Urinary bladder (tissue), 3 donors: ENCODE measurements at regions not wholly inside any gene's neighbourhood (a gene's known extent, or its start where the extent isn't known, plus 50 kb on each side); places are given as distances from the start of the nearest gene placed in this dataset.

Experiments used
- DNase-seq: peaks from one replicate; pipeline ENCODE4 v3.0.0-alpha.2; 2015; ENCODE audit errors: extremely low spot score
- H3K27ac ChIP-seq: one replicate; pipeline ENCODE4 v1.5.1; 2013; ENCODE audit warnings: low read depth, mild to moderate bottlenecking, moderate library complexity
- H3K36me3 ChIP-seq: one replicate; pipeline ENCODE4 v1.6.1; 2013; ENCODE audit warnings: mild to moderate bottlenecking, moderate library complexity; ENCODE audit not compliant: insufficient read depth
- H3K4me1 ChIP-seq: one replicate; pipeline ENCODE4 v1.6.1; 2013; ENCODE audit warnings: mild to moderate bottlenecking, moderate library complexity; ENCODE audit not compliant: insufficient read depth
- H3K4me3 ChIP-seq: one replicate; pipeline ENCODE4 v1.5.1; 2013; ENCODE audit warnings: low read depth, low read length
- WGBS: extraction: QIAGEN DNeasy Blood & Tissue Kit; methylation state at CpG from one replicate; pipeline ENCODE4 v1.1.7; 2013; 5-methylcytosine and 5-hydroxymethylcytosine counted together
- donor health status: healthy with polysubstance abuse.
- donor health status: healthy.

DNA sequence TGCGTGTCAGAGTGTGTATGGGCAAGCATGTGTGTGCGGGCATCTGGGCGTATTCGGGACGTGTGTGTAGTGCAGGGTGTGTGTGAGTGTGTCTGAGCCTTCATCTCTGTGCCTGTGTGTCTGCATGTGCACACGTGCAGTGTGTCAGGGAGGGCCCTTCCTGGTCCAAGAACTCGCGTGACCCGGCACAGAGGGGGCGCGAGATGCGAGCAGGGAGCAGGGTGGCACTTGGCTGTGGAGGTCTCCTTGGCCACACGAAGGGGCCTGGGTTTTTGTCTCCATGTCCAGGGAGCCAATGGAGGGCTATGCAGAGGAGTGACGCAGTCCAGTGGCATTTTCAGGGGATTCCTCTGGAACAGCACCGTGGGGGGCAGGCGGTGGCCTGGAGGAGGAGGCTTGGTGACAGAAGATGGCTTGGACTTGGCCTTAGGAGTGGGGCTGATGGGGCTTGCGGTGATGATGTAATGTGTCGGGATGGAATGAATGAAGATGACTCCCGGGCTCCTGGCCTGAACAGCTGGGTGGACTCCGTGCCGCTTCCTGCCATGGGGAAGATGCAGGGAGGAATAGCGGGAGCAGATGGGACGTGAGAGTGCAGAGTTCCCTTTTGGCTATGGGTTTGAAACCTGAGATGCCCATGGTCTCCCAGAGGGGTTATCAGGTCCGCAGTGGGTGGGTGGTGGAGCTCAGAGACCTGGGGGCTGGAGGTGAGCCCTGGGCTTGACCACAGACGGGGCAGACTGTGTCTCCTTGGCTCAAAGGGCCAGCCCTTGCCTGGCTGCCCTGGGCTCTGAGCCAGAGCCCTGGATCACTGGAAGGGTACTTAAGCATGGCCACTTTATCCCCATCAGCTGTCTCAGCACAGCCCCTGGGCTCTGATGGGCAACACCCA, 208.3 kb downstream of the PHETA1 start:
- Histone ChIP-seq H3K27ac (no peak overlapping the region), H3K4me3 (no peak overlapping the region), H3K36me3 (no peaks in the 10 kb centered on the region), H3K4me1 (no peaks in the 10 kb centered on the region)
- WGBS: 72% methylated on average over 25 of the region's 25 CpGs
- DNase-seq: no peak

DNA sequence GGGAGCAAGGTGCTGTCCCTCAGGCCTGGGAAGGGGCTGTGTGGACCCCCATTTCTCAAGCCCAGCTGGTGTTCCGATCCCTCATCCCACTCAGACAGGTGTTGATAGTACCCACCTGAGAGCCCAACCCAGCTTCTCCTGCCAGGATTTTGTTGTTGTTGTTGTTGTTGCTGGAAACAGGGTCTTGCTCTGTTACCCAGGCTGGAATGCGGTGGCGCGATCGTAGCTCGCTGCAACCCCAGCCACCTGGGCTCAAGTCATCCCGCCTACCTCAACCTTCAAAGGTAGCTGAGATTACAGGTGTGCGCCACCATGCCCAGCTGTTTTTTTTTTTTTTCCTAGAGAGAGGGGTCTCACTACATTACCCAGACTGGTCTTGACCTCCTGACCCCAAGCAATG, 209.9 kb downstream of the PHETA1 start:
- Histone ChIP-seq H3K36me3 (no peaks in the 10 kb centered on the region), H3K4me3 (no peak overlapping the region), H3K4me1 (no peaks in the 10 kb centered on the region), H3K27ac (no peak overlapping the region)
- no peak for DNase-seq
- WGBS: 95% methylated on average over 8 of the region's 8 CpGs

DNA sequence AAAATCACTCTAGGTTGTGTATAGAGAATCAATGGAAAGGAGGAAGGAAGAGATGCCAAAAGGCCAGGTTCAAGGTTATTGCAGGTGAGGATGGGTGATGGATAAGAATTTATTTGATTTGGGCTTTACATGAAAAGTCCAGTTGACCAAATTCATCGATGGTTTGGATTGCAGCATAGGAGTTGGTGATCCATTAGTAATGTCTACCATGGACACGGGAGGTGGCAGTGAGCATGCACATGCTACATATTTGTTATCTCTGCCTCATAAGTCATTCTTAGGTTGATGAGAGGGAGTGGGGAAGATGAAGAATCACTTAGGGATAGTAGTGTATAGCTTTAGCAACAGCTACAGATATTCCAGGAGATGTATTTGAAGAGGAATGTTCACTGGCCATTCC, 211.4 kb downstream of the PHETA1 start:
- H3K36me3 ChIP-seq: no peaks in the 10 kb centered on the region
- 97% methylated on average over 2 of the region's 2 CpGs for WGBS
- H3K27ac ChIP-seq: no peak overlapping the region
- no peaks in the 10 kb centered on the region for H3K4me1 ChIP-seq
- no peak for DNase-seq
- no peak overlapping the region for H3K4me3 ChIP-seq

DNA sequence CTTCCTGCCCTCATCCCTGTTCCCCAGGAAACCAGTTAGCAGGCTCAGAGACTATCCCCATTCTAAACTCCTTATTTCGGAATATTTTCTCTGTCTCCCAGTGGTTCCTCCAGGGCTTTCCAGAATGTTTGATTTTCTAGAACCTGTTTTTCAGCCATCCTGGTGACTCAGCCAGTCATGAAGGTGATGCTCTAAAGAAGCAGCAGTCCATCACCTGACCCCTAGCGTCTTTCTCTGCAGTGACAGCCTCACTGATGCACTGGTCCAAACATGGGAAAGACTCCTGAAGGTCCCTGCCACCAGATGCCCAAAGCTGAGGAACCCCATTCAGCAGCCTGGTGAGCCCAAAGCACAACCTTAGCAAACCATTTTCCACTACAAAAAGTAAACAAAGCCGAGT, 212.6 kb downstream of the PHETA1 start:
- WGBS: 90% methylated on average over 3 of the region's 3 CpGs
- no peaks in the 10 kb centered on the region for H3K36me3 ChIP-seq
- no peaks in the 10 kb centered on the region for H3K4me1 ChIP-seq
- H3K27ac ChIP-seq: no peak overlapping the region
- no peak for DNase-seq
- H3K4me3 ChIP-seq: no peak overlapping the region

DNA sequence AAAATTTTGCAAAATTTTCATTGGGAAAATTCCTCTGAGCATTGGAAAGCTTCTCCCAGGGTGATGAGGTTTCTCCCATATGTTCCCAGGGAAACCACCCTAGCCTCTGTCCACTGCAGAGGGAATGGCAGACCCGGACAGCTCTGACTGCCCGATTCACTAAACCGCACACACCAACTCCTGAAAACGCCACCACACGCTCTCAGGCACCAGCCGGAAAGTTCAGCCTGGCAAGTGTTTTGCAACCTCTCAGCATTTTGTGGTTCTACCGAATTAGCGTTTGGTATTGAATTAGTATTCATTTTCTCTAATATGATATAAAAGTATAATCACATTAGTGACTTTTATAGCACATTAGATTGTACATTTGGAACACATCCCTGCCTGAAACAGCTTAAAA, 213.4 kb downstream of the PHETA1 start:
- H3K36me3 ChIP-seq: no peaks in the 10 kb centered on the region
- no peak for DNase-seq
- no peak overlapping the region for H3K27ac ChIP-seq
- no peak overlapping the region for H3K4me3 ChIP-seq
- WGBS: 85% methylated on average over 8 of the region's 8 CpGs
- H3K4me1 ChIP-seq: no peaks in the 10 kb centered on the region

DNA sequence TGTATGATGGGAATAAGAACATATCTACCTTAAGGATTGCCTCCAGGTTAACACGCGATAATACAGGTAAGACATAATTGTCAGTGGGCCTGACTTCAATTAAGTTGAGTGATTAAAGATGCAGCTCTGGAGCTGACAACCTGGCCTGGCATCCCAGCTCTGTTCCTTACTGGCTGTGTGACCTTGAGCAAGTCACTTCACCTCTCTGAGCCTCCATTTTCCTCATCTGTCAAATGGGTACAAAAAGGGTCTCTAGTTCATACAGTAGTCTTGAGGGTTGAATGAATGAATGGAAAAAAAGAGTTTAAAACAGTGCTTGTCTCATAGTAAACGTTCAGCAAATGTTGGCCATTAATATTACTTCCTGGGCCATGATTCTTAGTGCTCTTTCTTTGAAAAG, 213.9 kb downstream of the PHETA1 start:
- 85% methylated on average over 3 of the region's 3 CpGs for WGBS
- Histone ChIP-seq H3K4me1 (no peaks in the 10 kb centered on the region), H3K4me3 (no peak overlapping the region), H3K36me3 (no peaks in the 10 kb centered on the region), H3K27ac (no peak overlapping the region)
- no peak for DNase-seq

DNA sequence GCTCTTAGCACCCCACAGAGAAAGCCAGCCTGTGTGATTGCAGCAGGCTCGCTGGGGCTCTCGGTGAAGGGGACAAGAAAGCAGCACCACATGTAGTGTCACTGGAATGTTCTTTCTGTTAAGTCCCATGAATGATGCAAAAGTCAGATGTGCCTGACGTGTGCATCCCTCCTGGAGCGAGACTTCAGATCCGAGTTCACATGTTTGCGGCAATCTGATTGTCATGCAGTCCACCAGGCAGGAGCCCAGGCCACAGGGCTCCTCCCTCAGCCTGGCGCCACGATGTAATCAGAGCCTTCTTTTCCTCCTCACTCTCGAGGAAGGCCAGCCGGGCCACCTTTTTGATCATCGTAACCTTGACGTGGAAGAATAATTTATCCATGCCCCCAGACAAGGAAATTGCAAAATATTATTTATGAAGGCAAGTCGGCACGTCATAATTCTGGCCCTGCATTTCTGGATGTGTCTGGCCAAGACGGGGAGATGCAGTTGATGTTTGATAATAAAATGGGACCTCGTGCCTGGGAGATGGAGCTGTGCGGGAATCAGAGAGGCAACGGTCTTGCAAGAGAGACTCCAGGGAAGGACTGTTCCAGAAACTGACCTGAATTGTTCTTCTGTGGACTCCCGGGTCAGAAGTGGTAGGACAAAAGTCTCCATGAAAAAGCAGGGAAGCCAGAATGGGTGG, 214.6 kb downstream of the PHETA1 start:
- Histone ChIP-seq H3K36me3 (no peaks in the 10 kb centered on the region), H3K4me3 (no peak overlapping the region), H3K4me1 (no peaks in the 10 kb centered on the region), H3K27ac (no peak overlapping the region)
- WGBS: 63% methylated on average over 19 of the region's 19 CpGs
- DNase-seq: no peak

DNA sequence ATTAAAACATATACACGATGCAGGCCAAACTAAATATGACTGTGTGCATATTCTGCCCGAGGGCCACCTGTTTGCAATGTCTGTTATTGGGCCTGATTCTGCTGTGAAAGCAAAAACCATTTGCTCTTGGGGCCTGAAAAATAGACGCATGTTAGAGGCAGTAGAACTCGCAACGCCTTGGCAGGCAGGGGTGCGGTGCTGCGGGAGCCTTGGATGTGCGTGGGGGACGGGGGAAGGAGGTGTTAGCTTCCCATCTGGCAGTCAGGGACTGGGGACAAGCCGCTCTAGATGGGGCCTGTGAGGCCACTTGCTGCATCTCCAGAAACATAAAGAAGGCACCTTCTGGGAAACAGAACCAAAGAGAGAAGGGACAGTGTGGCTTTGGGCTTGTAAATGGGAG, 216.3 kb downstream of the PHETA1 start:
- WGBS: 93% methylated on average over 10 of the region's 10 CpGs

DNA sequence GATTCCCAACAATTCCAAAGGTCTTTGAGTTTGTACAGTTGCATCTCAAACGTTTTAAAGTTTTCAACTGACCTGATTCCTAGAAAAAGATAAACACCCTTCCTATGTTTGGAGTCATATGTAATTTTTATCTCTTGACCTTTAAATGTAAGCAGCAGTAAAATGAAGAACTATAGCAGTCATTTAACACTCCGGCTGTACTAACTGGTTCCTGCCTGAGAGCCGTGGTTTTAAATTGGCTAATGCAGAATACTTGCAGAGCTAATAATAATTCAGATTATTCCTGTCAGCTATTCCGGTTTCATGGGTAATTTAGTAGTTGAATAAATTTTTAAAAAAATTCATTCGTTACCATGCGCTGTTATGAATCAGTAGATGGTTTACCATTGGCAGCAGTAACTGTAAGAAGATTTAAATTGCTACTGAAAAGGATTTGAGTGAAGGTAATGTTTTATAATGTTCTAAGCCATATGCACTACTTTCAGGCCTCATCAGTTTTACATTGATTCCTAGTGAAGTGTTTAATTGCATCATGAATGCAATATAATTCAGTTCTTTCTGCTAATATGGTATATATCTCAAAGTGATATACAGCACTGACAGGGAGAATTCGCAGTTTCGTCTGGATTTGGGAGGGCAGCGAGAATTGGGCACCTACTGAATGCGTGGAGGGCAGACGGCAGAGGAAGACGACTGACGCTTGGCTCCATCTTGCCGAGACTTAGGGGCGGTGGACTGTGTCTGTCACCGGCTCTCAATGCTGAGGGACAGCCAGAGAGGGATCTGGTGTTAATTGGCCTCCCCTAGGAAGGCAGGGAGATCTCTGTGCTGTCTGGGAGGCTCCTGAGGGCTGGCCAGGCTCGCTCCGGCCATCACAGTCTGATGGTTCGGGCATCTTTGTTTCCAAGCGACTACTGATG, 217.7 kb downstream of the PHETA1 start:
- Histone ChIP-seq H3K27ac (no peak overlapping the region), H3K4me3 (no peak overlapping the region), H3K36me3 (no peaks in the 10 kb centered on the region), H3K4me1 (no peaks in the 10 kb centered on the region)
- 72% methylated on average over 20 of the region's 20 CpGs for WGBS
- DNase-seq: no peak

More for the DNA sequence above, 216.3 kb downstream of the PHETA1 start:
- Histone ChIP-seq H3K4me3 (no peak overlapping the region), H3K36me3 (no peaks in the 10 kb centered on the region), H3K27ac (no peak overlapping the region), H3K4me1 (no peaks in the 10 kb centered on the region)
- DNase-seq: no peak

DNA sequence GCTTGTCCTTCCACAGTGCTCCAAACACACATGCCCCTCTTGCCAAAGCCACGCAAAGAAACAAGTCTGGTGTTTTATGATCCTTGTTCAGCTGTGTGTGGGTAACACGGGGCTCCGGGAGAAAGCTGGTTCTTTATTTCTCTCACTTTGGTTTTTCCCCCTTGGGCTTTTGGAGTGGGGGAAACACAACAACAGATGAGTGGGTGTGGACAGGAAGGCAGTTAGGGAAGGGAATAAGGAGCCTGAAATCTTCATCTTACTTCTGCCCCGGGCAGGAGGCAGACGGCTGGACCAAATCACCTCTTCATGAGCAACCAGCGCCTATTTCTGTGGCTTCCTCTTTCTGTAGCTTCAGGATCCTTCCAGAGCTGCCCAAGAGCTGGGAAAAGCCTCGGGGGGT, 218.5 kb downstream of the PHETA1 start:
- DNase-seq: no peak
- Histone ChIP-seq H3K4me3 (no peak overlapping the region), H3K27ac (no peak overlapping the region), H3K4me1 (no peaks in the 10 kb centered on the region), H3K36me3 (no peaks in the 10 kb centered on the region)
- 4% methylated on average over 7 of the region's 7 CpGs for WGBS

DNA sequence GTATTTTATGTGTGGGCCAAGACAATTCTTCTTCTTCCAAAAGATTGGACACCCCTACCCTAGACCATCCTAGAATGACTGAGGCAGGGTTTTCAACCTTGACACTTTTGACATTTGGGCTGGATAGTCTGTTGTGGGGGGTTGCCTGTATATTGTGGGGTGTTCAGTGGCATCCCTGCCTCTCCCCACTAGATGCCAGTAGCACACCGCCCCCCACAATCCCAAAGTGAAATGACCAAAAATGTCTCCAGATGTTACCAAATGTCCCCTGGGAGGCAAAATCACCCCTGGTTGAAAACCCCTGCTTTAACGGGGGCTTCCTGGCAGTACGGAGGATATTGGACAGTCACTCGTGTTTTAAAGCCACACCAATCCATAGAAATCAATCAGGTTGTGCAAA, 219.6 kb downstream of the PHETA1 start:
- no peaks in the 10 kb centered on the region for H3K4me1 ChIP-seq
- WGBS: 78% methylated on average over 4 of the region's 4 CpGs
- no peak for DNase-seq
- H3K27ac ChIP-seq: no peak overlapping the region
- H3K4me3 ChIP-seq: no peak overlapping the region
- H3K36me3 ChIP-seq: no peaks in the 10 kb centered on the region

DNA sequence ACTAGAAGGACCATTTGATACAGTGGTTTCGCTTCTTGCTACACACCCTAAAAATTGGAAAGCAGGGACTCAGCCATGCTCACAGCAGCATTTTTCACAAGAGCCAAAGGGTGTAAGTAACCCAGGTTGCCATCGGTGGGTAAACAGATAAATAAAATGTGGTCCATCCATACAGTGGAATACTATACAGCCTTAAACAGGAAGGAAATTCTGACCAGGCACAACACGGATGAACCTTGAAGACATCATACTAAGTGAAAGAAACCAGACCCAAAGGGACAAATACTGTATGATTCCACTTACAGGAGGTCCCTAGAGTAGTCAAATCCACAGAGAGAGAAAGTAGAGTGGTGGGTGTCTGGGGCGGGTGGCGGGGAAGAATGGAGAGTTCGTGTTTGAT, 220.9 kb downstream of the PHETA1 start:
- 96% methylated on average over 6 of the region's 6 CpGs for WGBS
- no peak for DNase-seq
- no peak overlapping the region for H3K4me3 ChIP-seq
- no peaks in the 10 kb centered on the region for H3K4me1 ChIP-seq
- H3K36me3 ChIP-seq: no peaks in the 10 kb centered on the region
- H3K27ac ChIP-seq: no peak overlapping the region

DNA sequence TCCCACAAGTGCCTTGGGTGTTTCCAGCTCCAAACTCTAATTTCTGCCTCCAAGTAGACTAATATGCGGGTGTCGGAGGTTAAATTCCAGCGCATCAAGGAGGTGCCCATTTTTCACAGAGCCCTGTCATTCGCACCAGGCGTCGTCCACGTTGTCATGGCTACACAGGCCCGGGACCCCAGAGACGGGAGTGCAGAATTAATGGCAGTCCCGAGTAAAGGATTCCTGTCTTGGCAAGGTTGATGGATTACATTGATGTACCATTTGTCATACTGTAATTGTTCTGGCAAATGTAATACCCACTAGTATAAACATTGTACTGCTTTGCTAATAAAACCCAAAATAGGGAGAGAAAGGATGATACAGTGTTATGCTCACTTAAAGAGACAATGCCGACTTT, 222.9 kb upstream of the MYL2 start:
- Histone ChIP-seq H3K36me3 (no peaks in the 10 kb centered on the region), H3K27ac (no peak overlapping the region)

More for the DNA sequence above, 222.9 kb upstream of the MYL2 start:
- no peak for DNase-seq
- no peaks in the 10 kb centered on the region for H3K4me1 ChIP-seq
- no peak overlapping the region for H3K4me3 ChIP-seq
- WGBS: 14% methylated on average over 11 of the region's 11 CpGs
